Activated CD4-positive, alpha-beta T cell treated with anti-CD3 and anti-CD28 coated beads for 36 hours (primary cell): ENCODE measurements at regions not wholly inside any gene's neighbourhood (a gene's known extent, or its start where the extent isn't known, plus 50 kb on each side); places are given as distances from the start of the nearest gene placed in this dataset.
"Not testable (repeated sequence)": the region's sequence is repeated elsewhere in the genome, so short reads cannot be mapped to it uniquely, and the experiment has no call there.

ENCODE experiments used
- ATAC-seq: fragments of 200-7000 bp; cut with Tn5 transposase; one replicate; pipeline ENCODE4 v1.10.0; 2021; ENCODE audit warnings: mild to moderate bottlenecking, moderate library complexity
- CTCF ChIA-PET: fragments of 350-600 bp; sonication (Branson Sonifier 250); formaldehyde crosslinking; loops from one replicate; lab custom pipeline; 2021; ENCODE audit warnings: antibody characterized with exemption; lab: Charles Lee
- POLR2A ChIA-PET: fragments of 350-600 bp; sonication (Branson Sonifier 250); formaldehyde crosslinking; loops from one replicate; lab custom pipeline; 2021; ENCODE audit warnings: antibody characterized with exemption, inconsistent platforms; lab: Charles Lee
- DNase-seq: peaks from one replicate; pipeline ENCODE4 v3.0.0-alpha.2; 2020
- H3K27ac Mint-ChIP-seq: one replicate; pipeline ENCODE4 v1.8.0; 2021; ENCODE audit warnings: mixed read lengths
- H3K27me3 Mint-ChIP-seq: one replicate; pipeline ENCODE4 v1.8.0; 2021; ENCODE audit warnings: mixed read lengths
- H3K36me3 Mint-ChIP-seq: one replicate; pipeline ENCODE4 v1.8.0; 2021; ENCODE audit warnings: low read depth, mixed read lengths
- H3K4me1 Mint-ChIP-seq: one replicate; pipeline ENCODE4 v1.8.0; 2021; ENCODE audit warnings: mixed read lengths
- H3K4me3 Mint-ChIP-seq: one replicate; pipeline ENCODE4 v1.8.0; 2021; ENCODE audit warnings: mild to moderate bottlenecking, moderate library complexity, mixed read lengths
- H3K9me3 Mint-ChIP-seq: one replicate; pipeline ENCODE4 v1.8.0; 2021; ENCODE audit warnings: low read depth, mixed read lengths
- intact Hi-C, 2 experiments: fragments of 100-400 bp; cut with DNase I in 1 of 2; cut with micrococcal nuclease in 1 of 2; formaldehyde crosslinking; loops; one replicate each; pipeline versions ENCODE4 v1.14.2 to v1.15.1; 2022 to 2024; cut with DNase I, micrococcal nuclease

DNA sequence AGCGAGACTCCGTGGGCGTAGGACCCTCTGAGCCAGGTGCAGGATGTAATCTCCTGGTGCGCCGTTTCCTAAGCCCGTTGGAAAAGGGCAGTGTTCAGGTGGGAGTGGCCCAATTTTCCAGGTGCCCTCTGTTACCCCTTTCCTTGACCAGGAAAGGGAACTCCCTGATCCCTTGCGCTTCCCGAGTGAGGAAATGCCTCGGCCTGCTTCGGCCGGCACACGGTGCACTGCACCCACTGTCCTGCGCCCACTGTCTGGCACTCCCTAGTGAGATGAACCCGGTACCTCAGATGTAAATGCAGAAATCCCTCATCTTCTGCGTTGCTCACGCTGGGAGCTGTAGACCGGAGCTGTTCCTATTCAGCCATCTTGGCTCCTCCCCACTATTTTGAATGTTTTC lies 81.7 kb upstream of the NUDT6 start:
- POLR2A ChIA-PET, DNase-seq, H3K4me1 Mint-ChIP-seq, CTCF ChIA-PET, H3K4me3 Mint-ChIP-seq, H3K27me3 Mint-ChIP-seq, intact Hi-C loops, H3K27ac Mint-ChIP-seq, ATAC-seq: not testable (repeated sequence)
- Mint-ChIP-seq H3K9me3 (peaks cover 13% of the 10 kb centered on the region), H3K36me3 (peaks cover 45% of the 10 kb centered on the region)

DNA sequence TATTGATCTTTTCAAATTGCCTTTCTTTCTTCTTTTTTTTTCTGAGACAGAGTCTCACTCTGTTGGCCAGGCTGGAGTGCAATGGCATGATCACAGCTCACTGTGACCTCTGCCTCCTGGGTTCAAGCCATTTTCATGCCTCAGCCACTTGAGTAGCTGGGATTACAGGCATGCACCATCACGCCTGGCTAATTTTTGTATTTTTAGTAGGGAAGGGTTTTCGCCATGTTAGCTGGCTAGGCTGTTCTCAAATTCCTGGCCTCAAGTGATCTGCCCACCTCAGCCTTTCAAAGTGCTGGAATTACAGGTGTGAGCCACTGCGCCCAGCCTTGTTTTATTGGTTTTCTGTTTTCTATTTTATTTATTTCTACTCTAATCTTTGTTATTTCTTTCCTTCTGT lies 82.7 kb upstream of the NUDT6 start:
- Mint-ChIP-seq H3K36me3 (peaks cover 49% of the 10 kb centered on the region), H3K9me3 (peaks cover 13% of the 10 kb centered on the region)
- ATAC-seq, H3K27ac Mint-ChIP-seq, DNase-seq, CTCF ChIA-PET, POLR2A ChIA-PET, H3K27me3 Mint-ChIP-seq, intact Hi-C loops, H3K4me3 Mint-ChIP-seq, H3K4me1 Mint-ChIP-seq: not testable (repeated sequence)

DNA sequence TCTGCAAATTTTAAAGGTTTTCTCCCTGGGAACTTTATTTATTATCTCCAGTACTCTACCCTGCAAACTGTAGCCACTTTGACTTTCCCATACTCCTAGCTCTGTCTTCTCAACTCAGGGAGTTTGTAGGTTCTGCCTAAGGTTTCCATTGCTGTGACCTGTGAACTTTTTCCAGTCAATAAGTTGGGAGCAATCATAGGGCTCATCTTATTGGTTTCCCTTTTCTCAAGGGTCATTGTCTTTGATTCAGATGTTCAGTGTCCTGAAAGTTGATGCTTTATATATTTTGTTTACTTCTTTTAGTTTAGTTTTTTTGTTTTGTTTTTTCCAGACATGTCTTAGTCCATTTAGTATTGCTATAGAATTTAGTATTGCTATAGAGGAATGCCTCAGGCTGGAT lies 85.3 kb upstream of the NUDT6 start:
- Mint-ChIP-seq H3K9me3 (peaks cover 13% of the 10 kb centered on the region), H3K27me3 (no peaks in the 10 kb centered on the region), H3K36me3 (peaks cover 58% of the 10 kb centered on the region), H3K4me1 (no peaks in the 10 kb centered on the region), H3K4me3 (no peak overlapping the region), H3K27ac (no peak overlapping the region)
- ATAC-seq (no peak), DNase-seq (no peak)
- POLR2A ChIA-PET, result no interaction called here
- intact Hi-C loops, result no loop called here
- CTCF ChIA-PET, result no interaction called here

DNA sequence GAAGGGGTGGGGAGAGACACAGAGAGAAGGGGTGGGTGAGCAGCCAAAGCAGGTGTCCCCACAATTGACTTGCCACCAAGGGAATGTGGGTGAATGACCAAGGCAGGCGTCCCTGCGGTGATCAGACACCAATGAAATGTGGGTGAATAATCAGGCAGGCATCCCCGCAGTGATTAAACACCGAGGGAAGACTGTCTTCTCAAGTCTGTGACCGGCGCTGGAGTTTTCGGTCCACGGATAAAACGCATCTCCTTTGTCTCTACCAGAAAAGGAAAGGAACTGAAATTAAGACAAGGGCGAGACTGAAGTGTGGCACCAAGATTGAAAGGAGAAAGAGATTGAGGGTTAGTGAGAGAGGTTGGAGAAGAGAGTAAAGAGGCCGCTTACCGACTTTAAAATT lies 90.0 kb upstream of the NUDT6 start:
- POLR2A ChIA-PET, CTCF ChIA-PET, ATAC-seq, H3K4me3 Mint-ChIP-seq, DNase-seq, H3K27me3 Mint-ChIP-seq, H3K4me1 Mint-ChIP-seq, H3K9me3 Mint-ChIP-seq, intact Hi-C loops, H3K27ac Mint-ChIP-seq: not testable (repeated sequence)
- peaks cover 36% of the 10 kb centered on the region for H3K36me3 Mint-ChIP-seq

DNA sequence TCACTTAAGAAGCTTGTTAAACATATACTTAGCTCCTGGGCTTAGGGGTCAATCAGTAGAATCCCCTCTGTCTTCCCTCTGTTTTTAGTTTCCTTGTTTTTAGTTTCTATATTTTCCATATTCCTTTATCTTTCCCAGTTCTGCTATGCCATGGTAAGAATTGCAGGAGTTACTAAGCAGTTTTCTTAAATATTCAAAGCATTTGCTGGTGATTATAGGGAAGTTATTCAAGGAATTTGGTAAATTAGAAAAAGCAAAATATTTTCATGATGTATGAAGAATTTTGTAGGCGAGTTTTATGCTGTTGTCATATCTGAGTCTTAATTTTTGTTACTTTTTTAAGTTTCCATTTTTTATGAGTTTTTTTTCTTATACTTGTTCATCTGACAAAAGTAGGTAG lies 91.6 kb upstream of the NUDT6 start:
- DNase-seq, result no peak
- intact Hi-C loops, result no loop called here

DNA sequence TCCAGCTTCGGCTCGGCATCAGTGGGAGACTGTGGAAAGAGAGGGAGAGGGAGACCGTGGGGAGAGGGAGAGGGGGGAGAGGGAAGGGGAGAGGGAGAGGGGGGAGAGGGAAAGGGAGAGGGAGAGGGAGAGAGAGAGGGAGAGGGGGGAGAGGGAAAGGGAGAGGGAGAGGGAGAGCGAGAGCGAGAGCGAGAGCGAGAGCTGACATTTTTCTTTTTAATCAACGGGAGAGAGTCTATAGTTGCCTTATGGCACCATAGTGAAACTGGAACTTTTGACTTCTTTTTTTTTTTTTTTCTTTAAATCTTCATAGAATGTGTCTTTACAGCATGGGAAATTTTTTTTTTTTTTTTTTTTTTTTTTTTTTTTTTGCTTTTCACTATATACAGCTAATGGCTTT lies 94.7 kb upstream of the NUDT6 start:
- Mint-ChIP-seq H3K9me3 (peaks cover 1% of the 10 kb centered on the region), H3K4me1 (no peaks in the 10 kb centered on the region), H3K36me3 (peaks cover 22% of the 10 kb centered on the region), H3K27ac (no peak overlapping the region), H3K27me3 (no peaks in the 10 kb centered on the region), H3K4me3 (no peak overlapping the region)
- intact Hi-C loops, result no loop called here
- ATAC-seq (no peak), DNase-seq (no peak)
- POLR2A ChIA-PET, result no interaction called here
- CTCF ChIA-PET, result interaction anchor here (0.6 kb wide), 2 partner anchors 184 to 207 kb away, joined by 3 read pairs; no protein-coding TSS in a partner anchor

More for the DNA sequence above, 91.6 kb upstream of the NUDT6 start:
- no peaks in the 10 kb centered on the region for H3K27me3 Mint-ChIP-seq
- CTCF ChIA-PET, result no interaction called here
- H3K9me3 Mint-ChIP-seq, result no peaks in the 10 kb centered on the region
- no peak overlapping the region for H3K27ac Mint-ChIP-seq
- H3K4me3 Mint-ChIP-seq, result no peak overlapping the region
- no peaks in the 10 kb centered on the region for H3K4me1 Mint-ChIP-seq
- ATAC-seq, result no peak
- POLR2A ChIA-PET, result no interaction called here
- peaks cover 29% of the 10 kb centered on the region for H3K36me3 Mint-ChIP-seq

DNA sequence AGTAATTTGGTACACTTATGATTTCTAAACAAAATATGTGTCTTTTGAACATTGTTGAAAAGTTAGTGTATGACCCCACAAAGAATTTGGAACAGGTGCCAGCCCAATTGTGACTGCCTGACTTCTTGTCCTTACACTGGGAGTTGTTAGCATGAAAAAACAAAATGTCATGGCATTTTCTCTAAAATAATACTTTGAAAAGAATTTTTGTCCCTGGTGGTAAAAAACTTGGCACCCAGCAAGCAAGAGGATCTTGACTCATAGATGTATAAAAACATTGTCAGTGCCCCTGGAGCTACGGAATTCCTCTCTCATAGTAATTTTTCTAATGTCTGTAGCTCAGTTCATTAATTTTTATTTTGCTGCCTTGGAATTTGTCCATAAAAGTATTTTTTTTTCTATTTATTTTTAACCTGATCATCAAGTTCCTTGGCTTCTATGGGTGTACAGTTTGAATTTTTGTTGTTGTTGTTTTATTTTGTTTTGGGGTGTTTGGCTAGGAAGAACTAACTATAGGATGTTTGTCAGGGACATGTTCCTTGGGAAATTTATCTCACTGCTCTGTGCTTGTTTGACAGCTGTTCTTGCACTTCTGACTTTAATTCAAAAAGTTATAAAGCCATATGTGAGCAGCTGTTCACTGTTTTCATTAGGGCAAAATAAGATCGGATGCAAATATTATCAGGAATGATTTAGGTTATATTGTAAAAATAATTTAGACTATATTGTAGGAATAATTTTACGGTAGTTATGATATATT lies 95.4 kb upstream of the NUDT6 start:
- POLR2A ChIA-PET, result no interaction called here
- intact Hi-C loops, result no loop called here
- DNase-seq (no peak), ATAC-seq (no peak)
- H3K9me3 Mint-ChIP-seq, result peaks cover 1% of the 10 kb centered on the region
- no peak overlapping the region for H3K4me3 Mint-ChIP-seq
- no peak overlapping the region for H3K27ac Mint-ChIP-seq
- no peaks in the 10 kb centered on the region for H3K27me3 Mint-ChIP-seq
- CTCF ChIA-PET, result interaction anchor here (0.6 kb wide), 1 partner anchor 207 kb away, joined by 3 read pairs; no protein-coding TSS in a partner anchor
- peaks cover 18% of the 10 kb centered on the region for H3K36me3 Mint-ChIP-seq
- no peaks in the 10 kb centered on the region for H3K4me1 Mint-ChIP-seq

DNA sequence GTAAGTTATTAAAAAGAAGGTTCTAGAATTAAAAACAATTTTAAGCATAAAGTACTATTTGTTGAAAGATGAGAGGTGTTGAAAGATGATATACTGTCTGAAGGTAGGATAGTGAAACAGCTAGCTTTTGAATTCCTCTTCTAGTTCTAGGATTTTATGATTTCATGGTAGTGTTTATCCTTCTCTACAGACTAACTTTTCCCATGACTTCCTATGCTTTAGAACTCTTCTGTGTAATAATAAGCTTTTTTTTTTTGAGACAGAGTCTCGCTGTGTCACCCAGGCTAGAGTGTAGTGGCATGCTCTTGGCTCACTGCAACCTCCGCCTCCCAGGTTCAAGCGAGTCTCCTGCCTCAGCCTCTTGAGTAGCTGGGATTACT lies 96.0 kb upstream of the NUDT6 start:
- H3K36me3 Mint-ChIP-seq, result peaks cover 18% of the 10 kb centered on the region
- ATAC-seq (no peak), DNase-seq (no peak)
- intact Hi-C loops, result no loop called here
- ChIA-PET CTCF (no interaction called here), POLR2A (no interaction called here)
- H3K27ac Mint-ChIP-seq, result no peak overlapping the region
- peaks cover 1% of the 10 kb centered on the region for H3K9me3 Mint-ChIP-seq
- H3K27me3 Mint-ChIP-seq, result no peaks in the 10 kb centered on the region
- no peaks in the 10 kb centered on the region for H3K4me1 Mint-ChIP-seq
- no peak overlapping the region for H3K4me3 Mint-ChIP-seq

DNA sequence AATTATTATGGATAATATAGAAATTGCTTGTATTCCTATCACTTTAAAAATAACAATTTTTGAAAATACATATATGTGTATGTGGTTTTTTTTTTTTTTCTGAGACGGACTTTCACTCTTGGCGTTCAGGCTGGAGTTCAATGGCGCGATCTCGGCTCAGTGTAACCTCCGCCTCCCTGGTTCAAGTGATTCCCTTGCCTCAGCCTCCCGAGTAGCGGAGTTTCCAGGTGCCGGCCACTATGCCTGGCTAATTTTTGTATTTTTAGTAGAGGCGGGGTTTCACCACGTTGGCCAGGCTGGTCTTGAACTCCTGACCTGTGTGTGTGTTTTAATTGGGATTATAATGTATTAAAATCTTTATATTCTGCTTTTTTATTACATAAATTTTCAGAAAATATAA lies 97.9 kb upstream of the NUDT6 start:
- peaks cover 24% of the 10 kb centered on the region for H3K36me3 Mint-ChIP-seq
- CTCF ChIA-PET, result no interaction called here
- no peaks in the 10 kb centered on the region for H3K27me3 Mint-ChIP-seq
- no peak overlapping the region for H3K27ac Mint-ChIP-seq
- peaks cover 1% of the 10 kb centered on the region for H3K9me3 Mint-ChIP-seq
- DNase-seq (no peak), ATAC-seq (no peak)
- H3K4me1 Mint-ChIP-seq, result no peaks in the 10 kb centered on the region
- POLR2A ChIA-PET, result no interaction called here
- no peak overlapping the region for H3K4me3 Mint-ChIP-seq
- intact Hi-C loops, result no loop called here

DNA sequence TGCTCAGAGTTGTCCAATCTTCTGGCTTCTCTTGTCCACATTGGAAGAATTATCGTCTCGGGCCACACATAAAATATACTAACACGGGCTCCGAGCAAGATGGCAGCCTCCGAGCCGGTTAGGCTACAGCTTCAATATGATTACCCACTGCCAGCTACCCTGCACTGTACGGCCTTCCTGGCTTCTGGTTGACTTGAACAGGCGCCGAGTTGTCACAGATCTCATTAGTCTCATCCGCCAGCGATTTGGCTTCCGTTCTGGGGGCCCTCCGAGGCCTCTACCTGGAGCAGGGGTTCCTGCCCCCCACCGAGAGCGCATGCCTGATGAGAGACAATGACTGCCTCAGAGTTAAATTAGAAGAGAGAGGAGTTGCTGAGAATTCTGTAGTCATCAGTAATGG lies 101.2 kb upstream of the NUDT6 start:
- Mint-ChIP-seq H3K4me1 (peaks cover 4% of the 10 kb centered on the region), H3K36me3 (peaks cover 32% of the 10 kb centered on the region), H3K27me3 (no peaks in the 10 kb centered on the region), H3K9me3 (peaks cover 1% of the 10 kb centered on the region), H3K4me3 (no peak overlapping the region), H3K27ac (no peak overlapping the region)
- POLR2A ChIA-PET, result no interaction called here
- ATAC-seq, result no peak
- CTCF ChIA-PET, result no interaction called here
- DNase-seq, result no peak
- intact Hi-C loops, result no loop called here

DNA sequence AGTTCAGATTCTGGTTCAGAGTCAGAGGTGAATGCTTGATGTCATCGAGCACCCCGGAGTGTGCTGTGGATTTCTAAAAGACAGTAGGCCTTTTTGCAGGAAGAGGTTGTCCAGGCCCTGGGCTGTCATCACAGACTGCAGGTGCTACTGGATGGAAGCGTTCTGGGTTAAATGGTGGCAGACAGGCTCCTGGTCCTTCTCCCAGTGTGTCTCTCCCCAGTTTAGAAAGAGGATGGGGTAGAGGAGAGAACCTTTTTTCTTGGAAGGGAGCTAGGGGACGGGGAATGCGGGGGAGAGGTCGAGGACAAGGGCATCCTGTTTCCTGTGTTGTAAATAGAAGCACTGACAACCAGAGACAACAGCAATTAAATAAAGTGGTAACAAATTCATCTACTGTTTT lies 102.3 kb upstream of the NUDT6 start:
- POLR2A ChIA-PET, result no interaction called here
- CTCF ChIA-PET, result no interaction called here
- no peak overlapping the region for H3K27ac Mint-ChIP-seq

DNA sequence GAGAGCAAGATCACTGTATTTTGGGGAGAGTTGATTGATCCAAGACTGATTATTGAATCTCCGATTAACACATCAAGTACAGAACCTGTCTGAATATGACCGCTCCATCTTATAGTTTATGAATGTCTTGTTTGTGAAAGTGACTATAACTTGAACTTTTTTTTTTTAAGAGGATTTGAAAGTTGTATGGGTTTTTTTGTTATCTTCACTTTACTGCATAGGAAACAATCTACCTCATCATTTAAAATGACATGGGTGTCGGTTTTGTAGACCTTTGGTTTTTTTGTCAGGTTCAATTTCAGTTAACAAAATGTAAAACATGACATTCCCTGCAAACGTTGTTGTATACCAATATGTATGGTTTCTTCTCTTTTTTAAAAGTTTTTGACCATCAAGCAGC lies 103.0 kb upstream of the NUDT6 start:
- Mint-ChIP-seq H3K36me3 (peaks cover 34% of the 10 kb centered on the region), H3K9me3 (peaks cover 1% of the 10 kb centered on the region), H3K4me1 (peaks cover 4% of the 10 kb centered on the region), H3K27me3 (no peaks in the 10 kb centered on the region), H3K27ac (no peak overlapping the region), H3K4me3 (no peak overlapping the region)
- ChIA-PET POLR2A (no interaction called here), CTCF (no interaction called here)
- intact Hi-C loops, result no loop called here
- no peak for ATAC-seq
- no peak for DNase-seq

More for the DNA sequence above, 102.3 kb upstream of the NUDT6 start:
- intact Hi-C loops, result no loop called here
- Mint-ChIP-seq H3K4me1 (peaks cover 4% of the 10 kb centered on the region), H3K36me3 (peaks cover 37% of the 10 kb centered on the region), H3K4me3 (no peak overlapping the region), H3K27me3 (no peaks in the 10 kb centered on the region), H3K9me3 (peaks cover 1% of the 10 kb centered on the region)
- ATAC-seq (no peak), DNase-seq (no peak)
